HCT116 (cell line): ENCODE measurements at regions not wholly inside any gene's neighbourhood (a gene's known extent, or its start where the extent isn't known, plus 50 kb on each side); places are given as distances from the start of the nearest gene placed in this dataset.

Experiments
- ATAC-seq: fragments of 200-7000 bp; cut with Tn5 transposase; 2 replicates; pipeline ENCODE4 v1.9.1; 2020; ENCODE audit warnings: mild to moderate bottlenecking, moderate library complexity
- BruUV-seq: library from RNA; stranded (reverse); fragments of 400-500 nt; replicated peaks from 2 replicates; lab custom pipeline; 2021; lab: Mats Ljungman, UMichigan
- CTCF ChIA-PET: fragments of 300-600 bp; sonication (Branson Sonifier 250); formaldehyde crosslinking; loops from one replicate; lab custom pipeline; 2021; ENCODE audit warnings: antibody characterized with exemption; lab: Charles Lee
- POLR2A ChIA-PET: fragments of 300-600, 350-600 bp; sonication (Branson Sonifier 250); formaldehyde crosslinking; loops from one replicate; lab custom pipeline; 2021; ENCODE audit warnings: antibody characterized with exemption; lab: Charles Lee
- RAD21 ChIA-PET, 2 experiments: fragments of 300-600 bp; sonication (Branson Sonifier 250); formaldehyde crosslinking; loops; one replicate each; lab custom pipeline; 2023; ENCODE audit warnings: low total read pairs in 2 of 2; ENCODE audit not compliant: uncharacterized antibody in 2 of 2, unreplicated experiment in 2 of 2, low non-redundant PET in 1 of 2; lab: Charles Lee
- DNase-seq: peaks from one replicate; pipeline ENCODE4 v3.0.0-alpha.2; 2010; ENCODE audit warnings: low read depth, low spot score
- H2AFZ ChIP-seq: fragments of 200-600 bp; shearing (Covaris generic), sonication (generic); 2 replicates; pipeline ENCODE4 v1.6.1; 2017; ENCODE audit warnings: low read depth, mixed run types, mixed read lengths, antibody characterized with exemption, low read length; ENCODE audit not compliant: poor library complexity, severe bottlenecking
- H3K27ac ChIP-seq: 2 replicates; pipeline ENCODE4 v1.5.1; 2012; ENCODE audit warnings: low read depth, low read length
- H3K27me3 ChIP-seq: fragments of 200-600 bp; sonication (generic); 2 replicates; pipeline ENCODE4 v1.6.1; 2016; ENCODE audit warnings: mixed run types, low read length, mixed read lengths; ENCODE audit not compliant: insufficient read depth
- H3K36me3 ChIP-seq, 2 experiments: fragments of 200-500 bp in 1 of 2; fragments of 200-600 bp in 1 of 2; sonication (Bioruptor generic) in 1 of 2; sonication (generic) in 1 of 2; 2 replicates each; pipeline versions ENCODE4 v1.5.1 to v1.6.1; 2014 to 2016; ENCODE audit warnings: low read length in 2 of 2, inconsistent platforms in 1 of 2, mixed read lengths in 1 of 2, mixed run types in 1 of 2; ENCODE audit not compliant: insufficient read depth in 2 of 2, control insufficient read depth in 1 of 2
- H3K4me1 ChIP-seq, 2 experiments: fragments of 200-600 bp in 1 of 2; sonication (generic) in 1 of 2; 2 replicates each; pipeline versions ENCODE4 v1.5.1 to v1.6.1; 2012 to 2017; ENCODE audit warnings: low read length in 2 of 2, inconsistent platforms in 1 of 2, mild to moderate bottlenecking in 1 of 2, mixed read lengths in 1 of 2, mixed run types in 1 of 2, moderate library complexity in 1 of 2; ENCODE audit not compliant: insufficient read depth in 2 of 2, control insufficient read depth in 1 of 2
- H3K4me2 ChIP-seq: fragments of 200-600 bp; sonication (generic); 2 replicates; pipeline ENCODE4 v1.6.1; 2017; ENCODE audit warnings: mixed run types, low read length, mixed read lengths
- H3K4me3 ChIP-seq, 2 experiments: fragments of 200-600 bp in 1 of 2; sonication (generic) in 1 of 2; replicated peaks in 1 of 2; 2 replicates each; pipeline ENCODE4 v1.5.1; 2011 to 2016; ENCODE audit warnings: low read length in 2 of 2, control low read depth in 1 of 2, low read depth in 1 of 2, mild to moderate bottlenecking in 1 of 2, mixed read lengths in 1 of 2, mixed run types in 1 of 2
- H3K79me2 ChIP-seq: fragments of 200-600 bp; sonication (generic); 2 replicates; pipeline ENCODE4 v1.6.1; 2017; ENCODE audit warnings: mild to moderate bottlenecking, mixed run types, low read length, moderate library complexity, mixed read lengths; ENCODE audit not compliant: insufficient read depth
- H3K9ac ChIP-seq: fragments of 200-600 bp; sonication (generic); 2 replicates; pipeline ENCODE4 v1.6.1; 2016; ENCODE audit warnings: low read length, mixed read lengths
- H3K9me2 ChIP-seq: fragments of 200-600 bp; sonication (generic), shearing (Covaris generic); 2 replicates; pipeline ENCODE4 v1.6.1; 2017; ENCODE audit warnings: mixed run types, mild to moderate bottlenecking, moderate library complexity; ENCODE audit not compliant: insufficient read depth
- H3K9me3 ChIP-seq, 2 experiments: fragments of 200-500 bp in 1 of 2; fragments of 200-600 bp in 1 of 2; sonication (Bioruptor generic) in 1 of 2; sonication (generic) in 1 of 2; 2 replicates each; pipeline ENCODE4 v1.6.1; 2014 to 2017; ENCODE audit warnings: low read length in 2 of 2, mixed read lengths in 2 of 2, inconsistent platforms in 1 of 2, low read depth in 1 of 2, mild to moderate bottlenecking in 1 of 2, mixed run types in 1 of 2, moderate library complexity in 1 of 2; ENCODE audit not compliant: control insufficient read depth in 1 of 2, insufficient read depth in 1 of 2
- H4K20me1 ChIP-seq: fragments of 200-600 bp; sonication (generic), shearing (Covaris generic); 2 replicates; pipeline ENCODE4 v1.6.1; 2017; ENCODE audit warnings: mixed run types, mild to moderate bottlenecking, moderate library complexity; ENCODE audit not compliant: insufficient read depth
- ATF3 ChIP-seq: IDR thresholded peaks from 2 replicates; pipeline ENCODE4 v1.6.1; 2012
- EGR1 ChIP-seq: IDR thresholded peaks from 2 replicates; pipeline ENCODE4 v1.6.1; 2012; ENCODE audit warnings: low read depth
- ELF1 ChIP-seq: IDR thresholded peaks from 2 replicates; pipeline ENCODE4 v1.6.1; 2012; ENCODE audit warnings: low read depth, borderline replicate concordance
- EZH2 ChIP-seq: fragments of 200-600 bp; sonication (generic); IDR thresholded peaks from 2 replicates; pipeline ENCODE4 v1.6.1; 2017; ENCODE audit warnings: antibody characterized with exemption, mixed run types
- POLR2AphosphoS5 ChIP-seq: IDR thresholded peaks from 2 replicates; pipeline ENCODE4 v1.6.1; 2011; ENCODE audit warnings: mild to moderate bottlenecking, low read depth, low read length, moderate library complexity
- RAD21 ChIP-seq: IDR thresholded peaks from 2 replicates; pipeline ENCODE4 v1.6.1; 2012; ENCODE audit warnings: low read depth, mild to moderate bottlenecking
- REST ChIP-seq: IDR thresholded peaks from 2 replicates; pipeline ENCODE4 v1.6.1; 2012; ENCODE audit warnings: low read depth
- SIN3A ChIP-seq: IDR thresholded peaks from 2 replicates; pipeline ENCODE4 v1.6.1; 2012; ENCODE audit warnings: low read depth
- ZNF274 ChIP-seq: fragments of 200-500 bp; sonication (Bioruptor generic); IDR thresholded peaks from 2 replicates; pipeline ENCODE4 v1.6.1; 2014; ENCODE audit warnings: mild to moderate bottlenecking, low read depth, low read length, inconsistent platforms
- intact Hi-C: fragments of 100-400 bp; cut with micrococcal nuclease; formaldehyde crosslinking; loops from 2 replicates; pipeline ENCODE4 v1.10.0; 2022
- TF ChIP-seq, protein P1 (sequence below): IDR thresholded peaks from 2 replicates; pipeline ENCODE4 v1.6.1; 2012
- TF ChIP-seq, protein P2 (sequence below), 3 experiments: fragments of 200-600 bp in 1 of 3; sonication (generic) in 1 of 3; IDR thresholded peaks in 2 of 3; conservative IDR thresholded peaks in 1 of 3; 2 replicates each; pipeline ENCODE4 v1.5.1; 2012 to 2017; ENCODE audit warnings: low read depth in 2 of 3, low read length in 2 of 3, antibody characterized with exemption in 1 of 3, borderline replicate concordance in 1 of 3, control low read depth in 1 of 3, mild to moderate bottlenecking in 1 of 3, mixed read lengths in 1 of 3, mixed run types in 1 of 3, moderate library complexity in 1 of 3; ENCODE audit not compliant: insufficient read depth in 1 of 3

DNA sequence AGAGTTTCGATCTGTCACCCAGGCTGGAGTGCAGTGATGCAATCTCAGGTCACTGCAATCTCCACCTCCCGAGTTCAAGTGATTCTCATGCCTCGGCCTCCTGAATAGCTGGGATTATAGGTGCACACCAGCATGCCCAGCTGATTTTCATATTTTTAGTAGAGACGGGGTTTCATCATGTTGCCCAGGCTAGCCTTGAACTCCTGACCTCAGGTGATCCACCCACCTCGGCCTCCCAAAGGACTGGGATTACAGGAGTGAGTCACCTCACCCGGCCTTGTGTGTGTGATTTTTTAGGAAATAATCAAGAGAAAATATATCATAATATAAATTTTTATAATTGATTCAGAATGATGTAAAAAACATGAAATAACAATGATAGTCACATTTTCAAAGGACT, 1231.4 kb downstream of the GALC start:
- no TSS peak for BruUV-seq
- Histone ChIP-seq H3K36me3 (no peaks in the 10 kb centered on the region), H3K79me2 (no peaks in the 10 kb centered on the region), H3K9me2 (no peaks in the 10 kb centered on the region), H3K4me1 (no peaks in the 10 kb centered on the region), H4K20me1 (no peaks in the 10 kb centered on the region), H3K4me2 (no peak overlapping the region), H3K27me3 (no peaks in the 10 kb centered on the region), H2AFZ (no peak overlapping the region), H3K27ac (no peak overlapping the region), H3K4me3 (no peak overlapping the region), H3K9me3 (peaks cover 9 to 13% of the 10 kb centered on the region in 2 experiments; a peak in 2 of 4 replicates), H3K9ac (no peak overlapping the region)
- ChIA-PET RAD21 (no interaction called here), POLR2A (no interaction called here), CTCF (no interaction called here)
- intact Hi-C loops, result no loop called here
- no peak for TF ChIP-seq EZH2
- no peak for TF ChIP-seq SIN3A
- no peak for TF ChIP-seq RAD21
- TF ChIP-seq POLR2AphosphoS5, result no peak
- TF ChIP-seq, protein P1, sequence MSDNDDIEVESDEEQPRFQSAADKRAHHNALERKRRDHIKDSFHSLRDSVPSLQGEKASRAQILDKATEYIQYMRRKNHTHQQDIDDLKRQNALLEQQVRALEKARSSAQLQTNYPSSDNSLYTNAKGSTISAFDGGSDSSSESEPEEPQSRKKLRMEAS, result no peak
- no peak for TF ChIP-seq EGR1
- TF ChIP-seq, protein P2, sequence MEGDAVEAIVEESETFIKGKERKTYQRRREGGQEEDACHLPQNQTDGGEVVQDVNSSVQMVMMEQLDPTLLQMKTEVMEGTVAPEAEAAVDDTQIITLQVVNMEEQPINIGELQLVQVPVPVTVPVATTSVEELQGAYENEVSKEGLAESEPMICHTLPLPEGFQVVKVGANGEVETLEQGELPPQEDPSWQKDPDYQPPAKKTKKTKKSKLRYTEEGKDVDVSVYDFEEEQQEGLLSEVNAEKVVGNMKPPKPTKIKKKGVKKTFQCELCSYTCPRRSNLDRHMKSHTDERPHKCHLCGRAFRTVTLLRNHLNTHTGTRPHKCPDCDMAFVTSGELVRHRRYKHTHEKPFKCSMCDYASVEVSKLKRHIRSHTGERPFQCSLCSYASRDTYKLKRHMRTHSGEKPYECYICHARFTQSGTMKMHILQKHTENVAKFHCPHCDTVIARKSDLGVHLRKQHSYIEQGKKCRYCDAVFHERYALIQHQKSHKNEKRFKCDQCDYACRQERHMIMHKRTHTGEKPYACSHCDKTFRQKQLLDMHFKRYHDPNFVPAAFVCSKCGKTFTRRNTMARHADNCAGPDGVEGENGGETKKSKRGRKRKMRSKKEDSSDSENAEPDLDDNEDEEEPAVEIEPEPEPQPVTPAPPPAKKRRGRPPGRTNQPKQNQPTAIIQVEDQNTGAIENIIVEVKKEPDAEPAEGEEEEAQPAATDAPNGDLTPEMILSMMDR (IDR thresholded peaks at IDR 0.05 in 2 of 3, conservative IDR thresholded peaks at IDR 0.05 in 1 of 3; ENCODE audit: borderline replicate concordance in 1 of 3, insufficient read depth in 1 of 3, low read depth in 2 of 3, low read length in 2 of 3), result no peak
- TF ChIP-seq ATF3, result no peak
- no peak for TF ChIP-seq REST
- TF ChIP-seq ELF1, result no peak
- no peak for TF ChIP-seq ZNF274
- DNase-seq (no peak), ATAC-seq (no peak)
